Caco-2 (cell line): ENCODE measurements at regions not wholly inside any gene's neighbourhood (a gene's known extent, or its start where the extent isn't known, plus 50 kb on each side); places are given as distances from the start of the nearest gene placed in this dataset.

Experiments
- BruUV-seq: library from RNA; stranded (reverse); fragments of 400-500 nt; replicated peaks from 2 replicates; lab custom pipeline; 2021; lab: Mats Ljungman, UMichigan
- CTCF ChIA-PET: fragments of 300-600 bp; sonication (Branson Sonifier 250); formaldehyde crosslinking; loops from one replicate; lab custom pipeline; 2022; ENCODE audit warnings: antibody characterized with exemption; lab: Charles Lee
- POLR2A ChIA-PET: fragments of 300-600 bp; sonication (Branson Sonifier 250); formaldehyde crosslinking; loops from one replicate; lab custom pipeline; 2022; ENCODE audit warnings: antibody characterized with exemption; lab: Charles Lee
- DNase-seq, 2 experiments: peaks; one replicate each; pipeline versions ENCODE4 v3.0.0 to v3.0.0-alpha.2; 2020 to 2022
- H3K27me3 ChIP-seq: replicated peaks from 2 replicates; pipeline ENCODE4 v1.6.0; 2011; ENCODE audit warnings: low read length; ENCODE audit not compliant: control insufficient read depth, insufficient read depth
- H3K36me3 ChIP-seq: 2 replicates; pipeline ENCODE4 v1.5.1; 2011; ENCODE audit warnings: low read length; ENCODE audit not compliant: control insufficient read depth, insufficient read depth
- H3K4me1 ChIP-seq: fragments of 250-450 bp; sonication (Bioruptor Pico); 2 replicates; pipeline ENCODE4 v1.5.1; 2020; ENCODE audit warnings: mild to moderate bottlenecking
- H3K4me3 ChIP-seq: 2 replicates; pipeline ENCODE4 v1.5.1; 2011; ENCODE audit warnings: low read depth, mild to moderate bottlenecking, control low read depth, low read length
- H3K9me3 ChIP-seq: fragments of 250-450 bp; sonication (Bioruptor Pico); 2 replicates; pipeline ENCODE4 v1.5.1; 2020; ENCODE audit warnings: mild to moderate bottlenecking, moderate library complexity
- H3K27ac Mint-ChIP-seq: one replicate; pipeline ENCODE4 v1.8.0; 2022; ENCODE audit warnings: mixed read lengths; ENCODE audit not compliant: unreplicated experiment
- H3K27me3 Mint-ChIP-seq: one replicate; pipeline ENCODE4 v1.8.0; 2022; ENCODE audit warnings: mixed read lengths; ENCODE audit not compliant: insufficient read depth, unreplicated experiment
- H3K36me3 Mint-ChIP-seq: one replicate; pipeline ENCODE4 v1.8.0; 2022; ENCODE audit warnings: mild to moderate bottlenecking, mixed read lengths; ENCODE audit not compliant: insufficient read depth, unreplicated experiment
- H3K4me1 Mint-ChIP-seq: one replicate; pipeline ENCODE4 v1.8.0; 2022; ENCODE audit warnings: low read depth, mixed read lengths; ENCODE audit not compliant: unreplicated experiment
- H3K4me3 Mint-ChIP-seq: one replicate; pipeline ENCODE4 v1.8.0; 2022; ENCODE audit warnings: mild to moderate bottlenecking, moderate library complexity, mixed read lengths; ENCODE audit not compliant: unreplicated experiment
- H3K9me3 Mint-ChIP-seq: one replicate; pipeline ENCODE4 v1.8.0; 2022; ENCODE audit warnings: mixed read lengths; ENCODE audit not compliant: unreplicated experiment
- CTCF ChIP-seq, 2 experiments: fragments of 200-600 bp in 1 of 2; IDR thresholded peaks; 1 replicate in 1 of 2; 2 replicates in 1 of 2; pipeline versions ENCODE4 v1.5.1 to v1.8.0; 2011 to 2022; ENCODE audit warnings: antibody characterized with exemption in 1 of 2, control low read depth in 1 of 2, inconsistent platforms in 1 of 2, low read depth in 1 of 2, low read length in 1 of 2, mild to moderate bottlenecking in 1 of 2, moderate library complexity in 1 of 2; ENCODE audit not compliant: insufficient read depth in 1 of 2, severe bottlenecking in 1 of 2, unreplicated experiment in 1 of 2
- intact Hi-C: fragments of 100-400 bp; cut with micrococcal nuclease; formaldehyde crosslinking; loops from one replicate; pipeline ENCODE4 v1.10.0; 2022; ENCODE audit not compliant: unreplicated experiment

DNA sequence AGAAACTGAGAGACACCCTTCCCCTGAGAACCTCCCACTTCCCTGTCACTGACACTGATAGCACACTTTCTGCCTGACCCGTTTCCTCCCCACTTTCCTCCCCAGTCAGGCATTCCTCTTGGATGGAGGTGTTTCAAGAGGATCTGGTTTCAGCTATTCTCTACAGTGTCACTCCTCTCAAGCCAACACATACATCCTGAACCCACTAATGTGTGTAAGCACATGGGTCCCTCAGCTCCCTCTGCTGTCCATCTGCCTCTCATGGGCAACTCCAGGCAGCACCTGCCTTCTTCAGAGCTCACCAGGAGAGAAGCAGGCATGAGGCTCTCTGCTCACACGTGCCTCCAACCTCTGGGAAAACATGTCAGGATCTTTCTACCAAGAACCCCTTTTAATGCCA, 207.6 kb downstream of the NAF1 start:
- H3K27me3 Mint-ChIP-seq = peaks cover 4% of the 10 kb centered on the region
- CTCF ChIA-PET = interaction anchor here (1.1 to 1.8 kb wide), 2 partner anchors 169 to 314 kb away, joined by 3 to 13 read pairs; no protein-coding TSS in a partner anchor
- H3K4me1 Mint-ChIP-seq = no peaks in the 10 kb centered on the region
- H3K36me3 Mint-ChIP-seq = no peaks in the 10 kb centered on the region
- intact Hi-C loops = loop anchor here (1.0 kb wide), 2 partner anchors 314 to 462 kb away; no protein-coding TSS in a partner anchor
- H3K4me3 Mint-ChIP-seq = no peak overlapping the region
- peak; percentile 40 to 42 for DNase-seq
- Histone ChIP-seq H3K27me3 (no peaks in the 10 kb centered on the region), H3K36me3 (no peaks in the 10 kb centered on the region), H3K9me3 (no peaks in the 10 kb centered on the region), H3K4me3 (no peak overlapping the region), H3K4me1 (no peaks in the 10 kb centered on the region)
- BruUV-seq = no TSS peak
- no peak overlapping the region for H3K27ac Mint-ChIP-seq
- no peaks in the 10 kb centered on the region for H3K9me3 Mint-ChIP-seq
- peak in 1 of 2 experiments; percentile 59 for TF ChIP-seq CTCF (IDR thresholded peaks at IDR 0.05; ENCODE audit: insufficient read depth in 1 of 2, low read depth in 1 of 2, low read length in 1 of 2, severe bottlenecking in 1 of 2, unreplicated experiment in 1 of 2)
- POLR2A ChIA-PET = no interaction called here

DNA sequence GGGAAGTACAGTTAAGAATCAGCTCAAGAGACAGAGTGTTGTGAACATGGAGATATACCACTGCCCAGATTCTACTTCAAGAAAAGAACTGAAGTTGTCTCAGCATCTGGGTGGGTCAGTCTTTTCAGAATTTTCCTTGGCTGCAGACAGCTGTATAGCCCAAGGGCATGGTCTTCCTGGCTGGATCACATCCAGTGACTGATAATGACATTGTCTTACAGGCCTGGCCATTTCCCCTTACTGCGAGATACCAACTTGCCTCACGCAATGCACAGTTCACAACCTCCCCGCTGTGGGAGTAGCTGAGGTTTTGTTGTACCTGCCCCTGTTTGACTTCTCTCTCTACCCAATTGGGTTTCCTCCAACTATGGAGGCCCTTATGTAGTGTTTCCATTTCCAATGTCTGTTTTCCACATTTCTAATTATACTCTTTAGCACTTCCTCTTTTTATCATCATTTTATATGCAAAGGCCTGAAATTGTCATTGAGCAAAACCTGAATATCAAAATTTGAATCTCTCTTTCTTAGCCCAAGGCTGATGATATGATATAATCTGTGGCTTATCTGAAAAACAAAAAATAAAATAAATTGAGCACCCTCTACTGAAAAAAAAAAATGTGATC, 209.1 kb downstream of the NAF1 start:
- Mint-ChIP-seq H3K4me3 (no peak overlapping the region), H3K9me3 (no peaks in the 10 kb centered on the region), H3K27me3 (peaks cover 4% of the 10 kb centered on the region), H3K4me1 (peaks cover 5% of the 10 kb centered on the region), H3K36me3 (no peaks in the 10 kb centered on the region), H3K27ac (no peak overlapping the region)
- ChIA-PET CTCF (no interaction called here), POLR2A (no interaction called here)
- no TSS peak for BruUV-seq
- Histone ChIP-seq H3K4me3 (no peak overlapping the region), H3K27me3 (no peaks in the 10 kb centered on the region), H3K4me1 (no peaks in the 10 kb centered on the region; the same call in 1 of the 2 replicates), H3K36me3 (no peaks in the 10 kb centered on the region), H3K9me3 (no peaks in the 10 kb centered on the region)
- no peak for DNase-seq
- TF ChIP-seq CTCF (IDR thresholded peaks at IDR 0.05; ENCODE audit: insufficient read depth in 1 of 2, low read depth in 1 of 2, low read length in 1 of 2, severe bottlenecking in 1 of 2, unreplicated experiment in 1 of 2) = no peak
- intact Hi-C loops = no loop called here

- Mint-ChIP-seq H3K4me3 (no peak overlapping the region), H3K4me1 (peaks cover 10% of the 10 kb centered on the region), H3K9me3 (no peaks in the 10 kb centered on the region), H3K27me3 (peaks cover 4% of the 10 kb centered on the region), H3K36me3 (no peaks in the 10 kb centered on the region), H3K27ac (no peak overlapping the region)
- CTCF ChIA-PET = no interaction called here
- no peak for DNase-seq
- no peak for TF ChIP-seq CTCF (IDR thresholded peaks at IDR 0.05; ENCODE audit: insufficient read depth in 1 of 2, low read depth in 1 of 2, low read length in 1 of 2, severe bottlenecking in 1 of 2, unreplicated experiment in 1 of 2)
- Histone ChIP-seq H3K4me1 (no peaks in the 10 kb centered on the region; the same call in 1 of the 2 replicates), H3K27me3 (no peaks in the 10 kb centered on the region), H3K36me3 (no peaks in the 10 kb centered on the region), H3K9me3 (no peaks in the 10 kb centered on the region), H3K4me3 (no peak overlapping the region)
- no TSS peak for BruUV-seq
- intact Hi-C loops = no loop called here
- POLR2A ChIA-PET = no interaction called here
Measured at GRCh38 chr4:162954976-162955375, 211.7 kb downstream of the NAF1 start.
